HepG2 (cell line): ENCODE measurements at regions not wholly inside any gene's neighbourhood (a gene's known extent, or its start where the extent isn't known, plus 50 kb on each side); places are given as distances from the start of the nearest gene placed in this dataset.

Experiments
- ATAC-seq: fragments of 200-7000 bp; cut with Tn5 transposase; 3 replicates; pipeline ENCODE4 v1.9.1; 2020; ENCODE audit warnings: mild to moderate bottlenecking, moderate library complexity
- BruUV-seq: library from RNA; stranded (reverse); fragments of 400-500 nt; replicated peaks from 2 replicates; lab custom pipeline; 2021; lab: Mats Ljungman, UMichigan
- CTCF ChIA-PET: fragments of 300-600 bp; formaldehyde crosslinking; extraction: SDS; loops from one replicate; lab custom pipeline; 2021; ENCODE audit warnings: low total read pairs, inconsistent platforms, low intra/inter-chr PET ratio; lab: Yijun Ruan, JAX
- POLR2A ChIA-PET: fragments of 350-600 bp; sonication (Branson Sonifier 250); formaldehyde crosslinking; loops from one replicate; lab custom pipeline; 2020; ENCODE audit warnings: antibody characterized with exemption, inconsistent platforms; lab: Yijun Ruan, JAX
- DNase-seq: peaks from one replicate; pipeline ENCODE4 v3.0.0-alpha.2; 2015; ENCODE audit warnings: low spot score
- FAIRE-seq: peaks from 3 replicates; lab custom pipeline; 2011; peaks lifted over from hg19 to GRCh38; lab: Jason Lieb, UNC
- H2AFZ ChIP-seq: one replicate; pipeline ENCODE4 v1.6.1; 2011; ENCODE audit warnings: low read length, inconsistent platforms
- H3K27ac ChIP-seq: fragments of 300-600 bp; 3 replicates; pipeline ENCODE4 v1.8.0; 2011; ENCODE audit warnings: mixed run types, mild to moderate bottlenecking, mixed read lengths, low read length, inconsistent platforms; ENCODE audit not compliant: insufficient read depth; ENCODE audit errors: extremely low read length
- H3K27me3 ChIP-seq, 2 experiments: fragments of 200-600 bp in 1 of 2; 2 replicates in 1 of 2; 3 replicates in 1 of 2; pipeline versions ENCODE4 v1.6.0 to v1.8.0; 2011; ENCODE audit warnings: low read length in 2 of 2, mild to moderate bottlenecking in 2 of 2, moderate library complexity in 2 of 2, inconsistent platforms in 1 of 2; ENCODE audit not compliant: insufficient read depth in 2 of 2, control insufficient read depth in 1 of 2
- H3K36me3 ChIP-seq, 2 experiments: fragments of 200-600 bp in 1 of 2; replicated peaks in 1 of 2; 2 replicates in 1 of 2; 3 replicates in 1 of 2; pipeline versions ENCODE4 v1.5.1 to v1.8.0; 2011; ENCODE audit warnings: low read length in 2 of 2, inconsistent platforms in 1 of 2; ENCODE audit not compliant: insufficient read depth in 2 of 2, control insufficient read depth in 1 of 2
- H3K4me1 ChIP-seq: 2 replicates; pipeline ENCODE4 v1.5.1; 2012; ENCODE audit warnings: low read length, inconsistent platforms; ENCODE audit not compliant: insufficient read depth
- H3K4me2 ChIP-seq: 2 replicates; pipeline ENCODE4 v1.6.0; 2011; ENCODE audit warnings: low read depth, low read length, inconsistent platforms
- H3K4me3 ChIP-seq, 3 experiments: fragments of 200-600 bp in 1 of 3; sonication (generic), shearing (Covaris generic) in 1 of 3; replicated peaks in 1 of 3; 2 replicates each; pipeline ENCODE4 v1.5.1; 2011 to 2016; ENCODE audit warnings: low read length in 3 of 3, inconsistent platforms in 2 of 3, low read depth in 2 of 3, mild to moderate bottlenecking in 2 of 3, control low read depth in 1 of 3, mixed read lengths in 1 of 3; ENCODE audit not compliant: insufficient read depth in 1 of 3
- H3K79me2 ChIP-seq: one replicate; pipeline ENCODE4 v1.6.1; 2011; ENCODE audit warnings: low read length, inconsistent platforms; ENCODE audit not compliant: insufficient read depth
- H3K9ac ChIP-seq: 2 replicates; pipeline ENCODE4 v1.6.0; 2011; ENCODE audit warnings: mild to moderate bottlenecking, low read depth, low read length, inconsistent platforms; ENCODE audit not compliant: insufficient read depth
- H3K9me3 ChIP-seq: 2 replicates; pipeline ENCODE4 v1.5.1; 2012; ENCODE audit warnings: mild to moderate bottlenecking, low read length
- H4K20me1 ChIP-seq: 2 replicates; pipeline ENCODE4 v1.6.0; 2011; ENCODE audit warnings: inconsistent platforms, mild to moderate bottlenecking, low read length, moderate library complexity; ENCODE audit not compliant: insufficient read depth
- ARID2 ChIP-seq: sonication (generic); formaldehyde crosslinking; IDR thresholded peaks from 2 replicates; pipeline ENCODE4 v1.8.1; 2022; ENCODE audit warnings: mild to moderate bottlenecking, missing genetic modification reagents, borderline replicate concordance
- EED ChIP-seq: sonication (generic); formaldehyde crosslinking; IDR thresholded peaks from 2 replicates; pipeline ENCODE4 v1.5.0; 2020; ENCODE audit warnings: mild to moderate bottlenecking, missing genetic modification reagents
- ELF4 ChIP-seq: sonication (generic); formaldehyde crosslinking; IDR thresholded peaks from 2 replicates; pipeline ENCODE4 v1.5.0; 2020; ENCODE audit warnings: missing genetic modification reagents, mild to moderate bottlenecking, moderate library complexity, borderline replicate concordance
- ESRRA ChIP-seq: sonication (generic); formaldehyde crosslinking; IDR thresholded peaks from 2 replicates; pipeline ENCODE4 v1.5.1; 2020; ENCODE audit warnings: mild to moderate bottlenecking, low read depth, missing genetic modification reagents
- FOSL1 ChIP-seq: sonication (generic); formaldehyde crosslinking; IDR thresholded peaks from 2 replicates; pipeline ENCODE4 v1.9.0; 2021; ENCODE audit warnings: missing genetic modification reagents, borderline replicate concordance
- GATAD1 ChIP-seq: IDR thresholded peaks from 2 replicates; pipeline ENCODE4 v1.6.1; 2016; ENCODE audit warnings: missing genetic modification reagents, missing compliant biosample characterization
- KMT2A ChIP-seq: sonication (generic); formaldehyde crosslinking; IDR thresholded peaks from 2 replicates; pipeline ENCODE4 v1.4.0; 2020; ENCODE audit warnings: missing genetic modification reagents
- NCOA1 ChIP-seq: sonication (generic); formaldehyde crosslinking; IDR thresholded peaks from 2 replicates; pipeline ENCODE4 v1.9.0; 2021; ENCODE audit warnings: missing genetic modification reagents
- PHF5A ChIP-seq: IDR thresholded peaks from one replicate; pipeline ENCODE4 v1.6.1; 2018; ENCODE audit warnings: low read depth, missing genetic modification reagents; ENCODE audit not compliant: unreplicated experiment
- SMAD3 ChIP-seq: sonication (generic); formaldehyde crosslinking; IDR thresholded peaks from 2 replicates; pipeline ENCODE4 v1.4.0; 2020; ENCODE audit warnings: missing genetic modification reagents
- STAG1 ChIP-seq: sonication (generic); formaldehyde crosslinking; IDR thresholded peaks from 2 replicates; pipeline ENCODE4 v1.4.0; 2020; ENCODE audit warnings: missing genetic modification reagents
- TOPORS ChIP-seq: sonication (generic); formaldehyde crosslinking; IDR thresholded peaks from 2 replicates; pipeline ENCODE4 v1.8.0; 2023; ENCODE audit warnings: mild to moderate bottlenecking, missing genetic modification reagents
- ZNF142 ChIP-seq: sonication (generic); formaldehyde crosslinking; IDR thresholded peaks from 2 replicates; pipeline ENCODE4 v1.4.0; 2020; ENCODE audit warnings: missing genetic modification reagents
- ZNF143 ChIP-seq: sonication (generic); formaldehyde crosslinking; IDR thresholded peaks from 2 replicates; pipeline ENCODE4 v1.4.0; 2020; ENCODE audit warnings: missing genetic modification reagents
- ZNF234 ChIP-seq: sonication (generic); formaldehyde crosslinking; conservative IDR thresholded peaks from 2 replicates; pipeline ENCODE4 v1.5.1; 2020; ENCODE audit warnings: mild to moderate bottlenecking, missing genetic modification reagents
- WGBS: methylation state at CpG from one replicate; pipeline ENCODE4 v1.1.6; 2017; ENCODE audit warnings: low lambda C conversion rate; 5-methylcytosine and 5-hydroxymethylcytosine counted together
- in situ Hi-C: cut with HindIII; loops from 2 replicates; pipeline ENCODE4 v1.10.0; 2017; ENCODE audit warnings: low pct_unique_long_range_greater_than_20kb; ENCODE audit not compliant: extremely low pct_ligation_motif_present
- intact Hi-C: fragments of 100-400 bp; cut with micrococcal nuclease; formaldehyde crosslinking; loops from one replicate; pipeline ENCODE4 v1.10.0; 2022; ENCODE audit not compliant: unreplicated experiment

GRCh38 chr2:145801210-145801609, 1281.3 kb upstream of the ZEB2 start:
- CTCF ChIA-PET = no interaction called here

GRCh38 chr2:145800151-145801091, 1280.5 kb upstream of the ZEB2 start:
- Histone ChIP-seq H3K4me2 (peak overlapping the region; percentile 61), H3K27me3 (no peaks in the 10 kb centered on the region), H4K20me1 (no peaks in the 10 kb centered on the region), H3K4me3 (peak overlapping the region in 1 of 3 experiments; percentile 10; a peak in 1 of 6 replicates), H2AFZ (peak overlapping the region; percentile 20), H3K9ac (peak overlapping the region; percentile 64), H3K9me3 (no peaks in the 10 kb centered on the region), H3K4me1 (peaks cover 52% of the 10 kb centered on the region), H3K36me3 (no peaks in the 10 kb centered on the region), H3K79me2 (no peaks in the 10 kb centered on the region), H3K27ac (peak overlapping the region; percentile 89)
- no TSS peak for BruUV-seq
- DNase-seq (peak; percentile 100), FAIRE-seq (peak; percentile 96), ATAC-seq (peak; percentile 99)
- CTCF ChIA-PET = no interaction called here
- POLR2A ChIA-PET = interaction anchor here (2.4 kb wide), 2 partner anchors 23 to 39 kb away, joined by 11 to 14 read pairs; no protein-coding TSS in a partner anchor
- 18% methylated on average over 6 of the region's 6 CpGs for WGBS
- intact Hi-C loops (loop anchor here (1.0 to 5.0 kb wide), 4 partner anchors 23 to 117 kb away; no protein-coding TSS in a partner anchor), in situ Hi-C loops (no loop called here)
- TF ChIP-seq ZNF142 (0 out of 2 replicates have a peak, but pooled peaks have one; percentile 45), EED (CRISPR knock-in tag) (no peak), GATAD1 (CRISPR knock-in tag) (peak; percentile 81), PHF5A (CRISPR knock-in tag) (peak; percentile 98), NCOA1 (CRISPR knock-in tag) (peak; percentile 90; the same call in 1 of the 2 replicates), FOSL1 (CRISPR knock-in tag) (peak; percentile 76; the same call in 1 of the 2 replicates), ZNF143 (CRISPR knock-in tag) (0 out of 2 replicates have a peak, but pooled peaks have one; percentile 46), ESRRA (CRISPR knock-in tag) (peak; percentile 60; the same call in 1 of the 2 replicates)

More at GRCh38 chr2:145801210-145801609, 1281.3 kb upstream of the ZEB2 start:
- Histone ChIP-seq H3K9ac (peak overlapping the region; percentile 63), H3K27me3 (no peaks in the 10 kb centered on the region), H3K4me2 (peak overlapping the region; percentile 61), H3K79me2 (no peaks in the 10 kb centered on the region), H3K4me1 (peaks cover 58% of the 10 kb centered on the region), H4K20me1 (no peaks in the 10 kb centered on the region), H2AFZ (peak overlapping the region; percentile 77), H3K27ac (peak overlapping the region; percentile 89), H3K4me3 (no peak overlapping the region), H3K36me3 (no peaks in the 10 kb centered on the region), H3K9me3 (no peaks in the 10 kb centered on the region)
- POLR2A ChIA-PET = interaction anchor here (2.4 kb wide), 2 partner anchors 22 to 40 kb away, joined by 11 to 14 read pairs; no protein-coding TSS in a partner anchor
- ATAC-seq (no peak), FAIRE-seq (no peak), DNase-seq (no peak)
- in situ Hi-C loops (no loop called here), intact Hi-C loops (loop anchor here (5.0 kb wide), 1 partner anchor 116 kb away; no protein-coding TSS in a partner anchor)
- BruUV-seq = no TSS peak
- WGBS = 100% methylated on average over 1 of the region's 1 CpG
- TF ChIP-seq TOPORS (CRISPR knock-in tag) (no peak), STAG1 (CRISPR knock-in tag) (0 out of 2 replicates have a peak, but pooled peaks have one; percentile 8), KMT2A (no peak), ARID2 (CRISPR knock-in tag) (0 out of 2 replicates have a peak, but pooled peaks have one; percentile 9), SMAD3 (CRISPR knock-in tag) (0 out of 2 replicates have a peak, but pooled peaks have one; percentile 12), ELF4 (CRISPR knock-in tag) (no peak), ZNF234 (no peak)
